ENCODE measurements at regions not wholly inside any gene's neighbourhood (a gene's known extent, or its start where the extent isn't known, plus 50 kb on each side); places are given as distances from the start of the nearest gene placed in this dataset.

GRCh38 chr5:42309865-42310264 is 113.4 kb upstream of the GHR start:
- H3K9ac ChIP-seq (ENCODE audit: extremely low read depth, insufficient read length, low read length) = no peak overlapping the region
- H3K4me3 Mint-ChIP-seq = no peak overlapping the region
- H3K18ac ChIP-seq (ENCODE audit: insufficient read length, low read depth, low read length) = no peak overlapping the region
- H3T11ph ChIP-seq (ENCODE audit: low read length) = no peak overlapping the region
- H2AK5ac ChIP-seq (ENCODE audit: insufficient read length, low read length) = no peak overlapping the region
- no peaks in the 10 kb centered on the region for H3K27me3 ChIP-seq (ENCODE audit: insufficient read depth, low read length)
- no peak overlapping the region for H3K4me2 ChIP-seq (ENCODE audit: insufficient read depth, insufficient read length, low read length)
- no peak for DNase-seq
- no peaks in the 10 kb centered on the region for H3K79me2 ChIP-seq (ENCODE audit: insufficient read depth, low read length)
- H4K5ac ChIP-seq (ENCODE audit: insufficient read length, low read depth, low read length) = no peak overlapping the region
- H3K79me1 ChIP-seq (ENCODE audit: insufficient read depth, low read depth, low read length, poor library complexity, severe bottlenecking) = no peaks in the 10 kb centered on the region
- no peaks in the 10 kb centered on the region for H3K9me3 ChIP-seq (ENCODE audit: control insufficient read depth, low read depth, low read length)
- H2BK15ac ChIP-seq (ENCODE audit: low read depth, low read length) = no peak overlapping the region
- no peak for TF ChIP-seq CTCF (conservative IDR thresholded peaks at IDR 0.05)
- H4K20me1 ChIP-seq (ENCODE audit: control insufficient read depth, insufficient read depth, insufficient read length) = no peaks in the 10 kb centered on the region
- no peak overlapping the region for H2AFZ ChIP-seq (ENCODE audit: low read length)
- H3K14ac ChIP-seq (ENCODE audit: insufficient read depth, low read length) = no peak overlapping the region
- no peaks in the 10 kb centered on the region for H3K36me3 Mint-ChIP-seq (ENCODE audit: insufficient read depth in 1 of 3, low read depth in 3 of 3)
- no peak overlapping the region for H3K23ac ChIP-seq (ENCODE audit: insufficient read length, low read depth, low read length)
- H3K4me1 Mint-ChIP-seq = peaks cover 0 to 4% of the 10 kb centered on the region in 2 experiments; a peak in 3 of 4 replicates
- no peaks in the 10 kb centered on the region; a peak in 2 of 5 replicates for H3K9me3 Mint-ChIP-seq
- no peaks in the 10 kb centered on the region for H3K27me3 Mint-ChIP-seq (ENCODE audit: low read depth)
- H2BK5ac ChIP-seq (ENCODE audit: insufficient read length, low read length) = no peak overlapping the region
- no peak overlapping the region for H3K27ac ChIP-seq (ENCODE audit: insufficient read length, low read depth, low read length)
- H4K91ac ChIP-seq (ENCODE audit: insufficient read length, low read depth, low read length) = no peak overlapping the region
- no peak overlapping the region for H3K56ac ChIP-seq (ENCODE audit: insufficient read length, low read depth, low read length)
- no peak overlapping the region for H2BK20ac ChIP-seq (ENCODE audit: low read depth, low read length, poor library complexity, severe bottlenecking)
- H3K4ac ChIP-seq (ENCODE audit: low read depth, low read length) = no peak overlapping the region
- H3K27ac Mint-ChIP-seq = no peak overlapping the region
- no peaks in the 10 kb centered on the region for H3K23me2 ChIP-seq (ENCODE audit: insufficient read length, low read depth, low read length, poor library complexity, severe bottlenecking)
- no peak overlapping the region for H2BK12ac ChIP-seq (ENCODE audit: insufficient read length, low read depth, low read length)
- H2BK120ac ChIP-seq (ENCODE audit: low read depth, low read length, poor library complexity, severe bottlenecking) = no peak overlapping the region
- no peak overlapping the region for H4K8ac ChIP-seq (replicated peaks; ENCODE audit: insufficient read length, low read depth, low read length)
- H3K4me1 ChIP-seq (ENCODE audit: insufficient read depth, low read length) = no peaks in the 10 kb centered on the region
